GM18870 (cell line): ENCODE measurements at regions not wholly inside any gene's neighbourhood (a gene's known extent, or its start where the extent isn't known, plus 50 kb on each side); places are given as distances from the start of the nearest gene placed in this dataset.

ENCODE experiments used
- ATAC-seq: cut with Tn5 transposase; IDR thresholded peaks from one replicate; pipeline ENCODE4 v1.9.1; 2021; ENCODE audit warnings: moderate library complexity; ENCODE audit not compliant: unreplicated experiment

GRCh38 chr5:124591583-124591982 is 154.9 kb downstream of the ZNF608 start:
- ATAC-seq, result no peak

GRCh38 chr5:124590686-124591085 is 155.8 kb downstream of the ZNF608 start:
- ATAC-seq, result no peak

- no peak for ATAC-seq
Observed at GRCh38 chr5:124587280-124587679, 159.2 kb downstream of the ZNF608 start.

GRCh38 chr5:124584991-124585715 is 161.3 kb downstream of the ZNF608 start:
- no peak for ATAC-seq

DNA sequence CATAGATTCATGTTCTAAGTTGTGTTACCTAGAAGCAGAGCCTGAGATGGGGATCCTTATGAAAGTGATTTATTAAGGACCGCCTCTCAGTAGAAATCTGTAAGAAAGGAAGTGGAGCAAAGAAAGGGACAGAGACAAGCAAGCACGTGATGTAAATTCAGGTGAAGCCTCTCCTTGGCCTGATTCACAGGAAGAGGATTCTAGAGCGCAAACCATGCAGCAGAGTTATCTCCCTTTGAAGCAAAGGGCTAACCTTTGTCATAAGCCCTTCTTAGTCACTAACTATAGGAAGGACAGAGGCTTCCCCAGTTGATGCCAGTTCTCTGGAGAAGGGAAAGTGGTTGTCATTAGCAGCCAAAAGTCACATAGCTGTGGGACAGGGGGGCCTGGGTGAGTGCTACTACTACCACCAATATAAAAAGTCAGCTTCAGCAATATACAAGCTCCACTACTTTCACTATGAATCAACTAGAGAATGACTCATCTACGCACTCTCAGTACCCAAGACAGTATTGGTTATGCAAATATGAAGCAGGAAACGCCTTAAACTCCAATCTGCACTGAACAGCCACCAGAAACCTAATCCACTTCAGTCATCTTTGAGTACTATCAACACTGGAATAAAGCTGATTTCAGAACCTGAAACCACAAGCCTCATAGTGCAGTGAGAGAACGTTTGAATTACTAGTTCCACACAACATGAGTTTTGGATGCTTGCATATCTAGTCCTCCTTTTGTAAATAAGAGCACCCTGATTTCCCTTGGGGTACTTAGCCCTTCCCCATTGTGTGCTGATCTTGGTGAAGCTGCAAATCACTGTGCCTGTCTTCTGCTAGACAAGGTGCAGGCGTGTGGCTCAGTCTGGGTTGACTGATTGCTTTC is 162.7 kb downstream of the ZNF608 start:
- peak; percentile 100 for ATAC-seq

DNA sequence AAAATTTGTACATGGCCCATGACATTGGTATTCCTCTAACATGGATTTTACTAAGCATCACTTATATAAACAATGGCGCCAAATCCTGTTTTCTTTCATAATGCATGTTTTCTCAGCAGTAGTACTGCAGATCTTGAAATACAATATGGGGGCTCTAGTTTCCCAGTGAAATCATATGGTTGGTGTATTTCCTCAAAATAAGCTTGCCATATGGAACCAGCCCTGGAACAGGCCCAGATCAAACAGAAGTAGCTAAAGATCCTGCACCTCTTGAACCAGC is 163.9 kb downstream of the ZNF608 start:
- ATAC-seq, result no peak

- ATAC-seq, result no peak
Observed at GRCh38 chr5:124581738-124582560, 164.5 kb downstream of the ZNF608 start.

DNA sequence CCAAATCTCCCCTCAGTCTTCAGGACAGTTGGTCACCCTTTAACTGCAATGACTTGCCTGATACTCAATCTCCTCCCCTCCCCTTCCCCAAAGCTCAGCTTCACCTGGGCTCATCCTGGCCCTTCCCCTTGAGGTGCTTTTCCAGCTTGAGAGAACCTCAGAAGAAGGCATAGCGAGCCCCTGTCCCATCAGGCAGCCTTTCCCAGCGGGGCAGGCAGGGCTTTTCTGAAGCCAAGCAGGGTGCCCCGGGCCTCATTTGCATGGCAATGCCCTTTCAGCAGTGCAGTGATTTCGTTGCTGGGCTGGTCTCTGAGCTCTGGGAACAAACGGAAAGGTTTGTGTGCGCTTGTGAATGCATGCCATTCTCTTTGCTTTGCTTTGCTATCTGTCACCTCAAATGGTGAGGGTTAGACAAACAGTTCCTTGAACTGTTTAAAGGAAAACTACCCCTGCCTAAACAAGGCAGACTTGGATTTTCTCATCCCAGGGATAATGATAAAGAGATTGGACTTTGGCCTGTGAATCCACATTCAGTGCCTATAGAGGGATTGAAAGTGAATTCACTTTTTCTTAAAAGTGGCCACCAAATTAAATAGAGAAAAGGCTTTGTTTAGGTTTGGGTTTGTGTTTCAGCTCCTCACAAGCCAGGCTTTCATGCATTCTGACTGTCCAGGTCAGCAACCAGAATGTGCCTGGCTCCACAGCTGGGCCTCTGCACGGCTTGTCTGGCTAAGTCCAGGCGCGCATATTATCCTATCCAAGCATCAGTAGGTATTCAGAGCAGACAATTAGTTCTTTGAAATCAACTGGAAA is 165.3 kb downstream of the ZNF608 start:
- ATAC-seq, result no peak

GRCh38 chr5:124580512-124580911 is 165.9 kb downstream of the ZNF608 start:
- no peak for ATAC-seq

DNA sequence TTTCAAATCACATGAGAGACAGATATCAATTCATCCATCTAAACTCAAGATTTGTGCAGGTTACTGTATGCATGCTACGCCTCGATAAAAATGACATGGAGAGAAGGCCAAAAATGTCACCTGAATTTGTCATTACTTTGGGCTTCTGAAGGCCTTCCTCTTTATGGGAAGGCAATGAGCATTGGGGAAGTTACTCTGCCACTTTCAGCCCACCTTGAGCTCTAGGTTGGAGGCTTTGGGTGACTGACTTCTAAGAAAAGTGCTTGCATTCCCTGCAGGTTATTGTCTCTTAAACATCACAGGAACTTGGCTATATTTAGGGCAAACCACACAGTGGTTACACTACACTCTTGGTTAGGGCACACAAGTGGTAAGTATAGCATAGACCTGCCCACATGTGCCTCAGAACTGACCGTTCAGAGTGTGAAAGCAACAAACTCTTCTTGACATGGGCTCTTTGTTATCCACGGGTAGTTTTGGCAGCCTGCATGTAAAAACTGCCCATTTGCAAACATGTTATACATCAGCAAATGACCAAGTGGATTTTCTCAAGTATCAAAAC is 169.5 kb downstream of the ZNF608 start:
- peak; percentile 95 for ATAC-seq

DNA sequence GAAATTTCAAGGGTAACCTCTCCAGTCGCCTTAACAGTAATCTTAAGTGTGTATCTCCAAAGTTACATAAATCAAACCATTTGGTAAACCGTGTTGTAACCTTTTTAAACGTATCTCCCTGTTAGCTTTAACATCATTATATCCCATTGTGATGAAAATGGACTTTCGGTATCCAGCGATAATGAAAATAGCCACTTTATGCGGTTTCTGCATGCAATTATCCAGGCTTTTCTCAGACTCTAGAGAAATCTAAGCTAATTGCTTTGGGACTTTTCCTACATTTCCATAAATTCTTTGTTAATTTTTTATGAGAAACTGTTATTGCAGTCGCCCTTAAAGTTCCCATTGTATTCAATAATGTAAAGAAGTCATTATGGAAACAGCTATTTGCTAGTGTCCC is 170.7 kb downstream of the ZNF608 start:
- no peak for ATAC-seq

DNA sequence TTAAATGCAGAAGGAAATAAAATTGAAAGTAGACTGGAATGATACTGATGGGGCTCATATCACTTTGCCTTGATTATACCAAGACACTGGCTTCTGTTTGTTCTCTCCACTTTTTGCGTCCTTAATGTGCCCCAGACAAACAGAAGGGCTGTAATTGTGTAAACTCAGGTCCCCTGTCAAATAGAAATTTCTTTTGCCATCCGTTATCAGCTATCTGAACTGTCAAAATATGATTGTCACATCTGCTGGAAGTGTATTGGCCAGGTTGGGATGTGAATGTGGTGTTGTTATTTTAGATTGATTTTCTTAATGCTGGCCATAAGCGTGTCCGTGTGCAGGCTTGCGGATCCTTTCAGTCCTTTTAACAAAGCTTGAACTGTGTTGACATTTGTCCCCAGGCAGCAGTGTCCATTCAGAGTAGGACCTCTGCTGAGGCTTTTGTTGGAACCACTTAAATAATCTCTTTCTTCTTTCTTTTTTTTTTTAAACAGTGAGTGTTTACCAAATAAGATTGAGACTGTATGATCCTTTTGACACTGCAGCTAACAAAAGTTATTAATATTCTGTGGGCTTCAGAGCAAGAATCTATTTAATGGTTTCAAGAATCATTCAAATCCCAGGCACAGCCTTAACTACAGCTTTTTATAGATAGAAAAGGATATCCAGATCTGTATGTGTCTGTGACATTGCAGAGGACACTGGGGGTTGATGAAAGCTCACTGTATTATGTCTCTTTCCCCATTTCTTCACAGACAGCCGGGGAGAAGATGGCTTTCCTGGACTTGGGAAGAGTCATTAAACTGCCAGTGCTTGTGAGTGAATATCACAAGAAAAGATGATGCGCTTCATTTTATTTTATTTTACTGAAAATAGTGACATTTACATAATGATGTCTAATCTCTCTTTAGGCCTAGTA is 171.7 kb downstream of the ZNF608 start:
- no peak for ATAC-seq

DNA sequence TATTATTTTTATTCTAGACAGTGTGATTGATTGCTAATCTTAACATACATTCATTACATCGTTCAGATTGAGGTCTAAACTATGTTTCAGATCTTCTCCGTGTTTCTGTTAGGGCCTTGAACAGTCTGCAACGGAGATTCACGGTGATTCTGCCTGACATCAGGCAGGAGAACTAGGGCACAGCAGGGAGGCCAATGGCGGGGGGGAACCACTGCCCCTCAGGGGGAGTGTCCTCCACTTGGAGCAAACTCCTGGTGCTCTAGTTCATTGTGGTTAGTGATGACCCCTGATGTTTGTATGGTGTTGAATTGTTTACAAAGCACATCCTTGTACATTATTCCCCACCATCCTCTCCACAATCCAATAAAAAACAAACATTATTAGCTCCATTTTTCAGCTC is 173.5 kb downstream of the ZNF608 start:
- ATAC-seq, result no peak

GRCh38 chr5:124570285-124571035 is 176.0 kb downstream of the ZNF608 start:
- no peak for ATAC-seq

GRCh38 chr5:124566875-124567450 is 179.5 kb downstream of the ZNF608 start:
- no peak for ATAC-seq

- no peak for ATAC-seq
Observed at GRCh38 chr5:124561451-124561850, 185.0 kb downstream of the ZNF608 start.

DNA sequence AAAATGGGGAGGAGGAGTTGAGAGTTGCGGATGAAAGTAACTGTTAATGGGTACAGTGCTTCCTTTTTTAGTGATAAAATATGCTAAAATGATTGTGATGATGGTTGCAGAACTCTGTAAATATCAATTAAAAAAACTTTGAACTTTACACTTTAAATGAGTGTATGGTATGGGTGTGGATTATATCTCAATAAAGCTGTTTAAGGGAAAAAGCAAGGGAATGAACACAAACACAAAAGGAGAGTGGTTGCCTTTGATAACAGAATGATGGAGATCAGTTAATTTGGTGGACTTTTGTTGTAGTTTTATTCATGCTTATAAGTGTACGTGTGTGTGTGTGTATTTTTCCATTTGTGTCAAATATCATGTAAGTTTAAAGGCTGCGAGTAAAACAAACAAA is 186.1 kb downstream of the ZNF608 start:
- no peak for ATAC-seq

- no peak for ATAC-seq
Observed at GRCh38 chr5:124557761-124558160, 188.7 kb downstream of the ZNF608 start.
